ENCODE measurements at regions not wholly inside any gene's neighbourhood (a gene's known extent, or its start where the extent isn't known, plus 50 kb on each side); places are given as distances from the start of the nearest gene placed in this dataset.

GRCh38 chr10:81570349-81570748 lies 304.6 kb upstream of the NRG3 start:
- no peak for TF ChIP-seq CTCF (IDR thresholded peaks at IDR 0.05; ENCODE audit: poor library complexity, severe bottlenecking)
- no peaks in the 10 kb centered on the region for H3K27me3 ChIP-seq (ENCODE audit: insufficient read depth, poor library complexity, severe bottlenecking)
- no peaks in the 10 kb centered on the region for H3K9me3 ChIP-seq (ENCODE audit: severe bottlenecking)
- no peaks in the 10 kb centered on the region for H3K4me1 ChIP-seq (ENCODE audit: insufficient read depth, poor library complexity, severe bottlenecking)
- H3K27ac ChIP-seq (ENCODE audit: poor library complexity, severe bottlenecking), result no peak overlapping the region
- DNase-seq (ENCODE audit: low spot score) (no peak), ATAC-seq (ENCODE audit: low read depth) (no peak)
- H3K36me3 ChIP-seq (ENCODE audit: low read depth), result no peaks in the 10 kb centered on the region
- no peak overlapping the region for H3K4me3 ChIP-seq (ENCODE audit: severe bottlenecking)

- no peak for TF ChIP-seq CTCF (IDR thresholded peaks at IDR 0.05; ENCODE audit: poor library complexity, severe bottlenecking)
These were observed 303.9 kb upstream of the NRG3 start for GRCh38 chr10:81570878-81571794.

DNA sequence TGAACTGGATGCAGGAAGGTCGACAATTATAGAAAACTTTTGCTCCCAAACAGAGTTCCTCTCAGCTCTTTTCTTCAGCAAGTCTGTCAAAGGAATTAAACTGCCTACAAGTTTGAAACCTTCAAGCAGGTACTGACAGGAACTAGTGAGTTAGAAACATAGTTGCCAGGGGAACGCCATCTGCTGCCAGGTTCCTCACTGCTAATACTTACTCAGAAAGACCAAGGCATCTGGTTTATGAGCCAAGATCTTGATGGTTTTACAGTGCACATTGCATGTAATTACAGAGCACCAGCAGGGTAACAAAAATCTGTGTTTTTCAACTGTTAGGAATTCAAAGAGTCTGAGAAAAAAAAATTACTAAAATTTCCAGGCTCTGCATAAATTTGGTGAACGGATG lies 300.0 kb upstream of the NRG3 start:
- no peak for DNase-seq (ENCODE audit: low spot score)
- Histone ChIP-seq H3K27me3 (ENCODE audit: insufficient read depth, poor library complexity, severe bottlenecking) (no peaks in the 10 kb centered on the region), H3K9me3 (ENCODE audit: severe bottlenecking) (peaks cover 2% of the 10 kb centered on the region)

More at GRCh38 chr10:81570878-81571794, 303.9 kb upstream of the NRG3 start:
- Histone ChIP-seq H3K9me3 (ENCODE audit: severe bottlenecking) (no peaks in the 10 kb centered on the region), H3K27me3 (ENCODE audit: insufficient read depth, poor library complexity, severe bottlenecking) (no peaks in the 10 kb centered on the region), H3K4me1 (ENCODE audit: insufficient read depth, poor library complexity, severe bottlenecking) (no peaks in the 10 kb centered on the region), H3K36me3 (ENCODE audit: low read depth) (no peaks in the 10 kb centered on the region), H3K4me3 (ENCODE audit: severe bottlenecking) (no peak overlapping the region), H3K27ac (ENCODE audit: poor library complexity, severe bottlenecking) (no peak overlapping the region)
- DNase-seq (ENCODE audit: low spot score) (no peak), ATAC-seq (ENCODE audit: low read depth) (no peak)

DNA sequence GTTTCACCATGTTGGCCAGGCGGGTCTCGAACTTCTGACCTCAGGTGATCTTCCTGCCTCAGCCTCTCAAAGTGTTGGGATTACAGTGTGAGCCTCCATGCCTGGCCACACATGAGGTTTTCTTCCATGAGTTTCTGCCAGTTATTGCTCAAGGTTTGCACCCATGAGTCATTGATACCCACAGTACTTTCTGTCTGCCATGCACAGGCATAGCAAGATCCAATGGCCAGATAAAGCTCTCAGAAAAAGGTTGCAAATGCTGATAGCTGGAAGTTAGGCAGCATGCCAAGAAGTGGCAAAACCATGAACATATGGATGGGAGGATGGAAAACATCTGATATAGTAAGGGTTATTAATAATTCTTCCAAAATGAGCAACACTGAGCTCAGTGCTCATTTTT lies 298.7 kb upstream of the NRG3 start:
- Histone ChIP-seq H3K4me3 (ENCODE audit: severe bottlenecking) (no peak overlapping the region), H3K4me1 (ENCODE audit: insufficient read depth, poor library complexity, severe bottlenecking) (no peaks in the 10 kb centered on the region), H3K27ac (ENCODE audit: poor library complexity, severe bottlenecking) (no peak overlapping the region), H3K36me3 (ENCODE audit: low read depth) (no peaks in the 10 kb centered on the region), H3K27me3 (ENCODE audit: insufficient read depth, poor library complexity, severe bottlenecking) (no peaks in the 10 kb centered on the region), H3K9me3 (ENCODE audit: severe bottlenecking) (peaks cover 4% of the 10 kb centered on the region)
- ATAC-seq (ENCODE audit: low read depth) (no peak), DNase-seq (ENCODE audit: low spot score) (no peak)
- TF ChIP-seq CTCF (IDR thresholded peaks at IDR 0.05; ENCODE audit: poor library complexity, severe bottlenecking), result no peak

More for the DNA sequence above, 300.0 kb upstream of the NRG3 start:
- TF ChIP-seq CTCF (IDR thresholded peaks at IDR 0.05; ENCODE audit: poor library complexity, severe bottlenecking), result no peak
- no peaks in the 10 kb centered on the region for H3K4me1 ChIP-seq (ENCODE audit: insufficient read depth, poor library complexity, severe bottlenecking)
- H3K36me3 ChIP-seq (ENCODE audit: low read depth), result no peaks in the 10 kb centered on the region
- no peak overlapping the region for H3K27ac ChIP-seq (ENCODE audit: poor library complexity, severe bottlenecking)
- no peak for ATAC-seq (ENCODE audit: low read depth)
- H3K4me3 ChIP-seq (ENCODE audit: severe bottlenecking), result no peak overlapping the region

- H3K4me1 ChIP-seq (ENCODE audit: insufficient read depth, poor library complexity, severe bottlenecking), result peaks cover 4% of the 10 kb centered on the region
- no peak for TF ChIP-seq CTCF (IDR thresholded peaks at IDR 0.05; ENCODE audit: poor library complexity, severe bottlenecking)
- no peak overlapping the region for H3K4me3 ChIP-seq (ENCODE audit: severe bottlenecking)
- no peaks in the 10 kb centered on the region for H3K36me3 ChIP-seq (ENCODE audit: low read depth)
- H3K9me3 ChIP-seq (ENCODE audit: severe bottlenecking), result no peaks in the 10 kb centered on the region
- H3K27ac ChIP-seq (ENCODE audit: poor library complexity, severe bottlenecking), result no peak overlapping the region
- no peaks in the 10 kb centered on the region for H3K27me3 ChIP-seq (ENCODE audit: insufficient read depth, poor library complexity, severe bottlenecking)
- no peak for ATAC-seq (ENCODE audit: low read depth)
- no peak for DNase-seq (ENCODE audit: low spot score)
These were observed 280.0 kb upstream of the NRG3 start for GRCh38 chr10:81594991-81595390.

All from RWPE2 (cell line).